ENCODE measurements at regions not wholly inside any gene's neighbourhood (a gene's known extent, or its start where the extent isn't known, plus 50 kb on each side); places are given as distances from the start of the nearest gene placed in this dataset.

GRCh38 chr12:90485560-90485959, 469.4 kb downstream of the CCER1 start:
- no peak overlapping the region for H3K4me3 ChIP-seq (ENCODE audit: low read depth, low read length)
- TF ChIP-seq CTCF (IDR thresholded peaks at IDR 0.05; ENCODE audit: insufficient read depth, low read depth, low read length, missing control alignments): no peak
- DNase-seq (ENCODE audit: low read depth): no peak

GRCh38 chr12:90484094-90484493, 470.9 kb downstream of the CCER1 start:
- TF ChIP-seq CTCF (IDR thresholded peaks at IDR 0.05; ENCODE audit: insufficient read depth, low read depth, low read length, missing control alignments): no peak
- H3K4me3 ChIP-seq (ENCODE audit: low read depth, low read length): no peak overlapping the region
- DNase-seq (ENCODE audit: low read depth): no peak

GRCh38 chr12:90481748-90482147, 473.2 kb downstream of the CCER1 start:
- no peak overlapping the region for H3K4me3 ChIP-seq (ENCODE audit: low read depth, low read length)
- TF ChIP-seq CTCF (IDR thresholded peaks at IDR 0.05; ENCODE audit: insufficient read depth, low read depth, low read length, missing control alignments): no peak
- DNase-seq (ENCODE audit: low read depth): no peak

- no peak overlapping the region for H3K4me3 ChIP-seq (ENCODE audit: low read depth, low read length)
- DNase-seq (ENCODE audit: low read depth): no peak
- TF ChIP-seq CTCF (IDR thresholded peaks at IDR 0.05; ENCODE audit: insufficient read depth, low read depth, low read length, missing control alignments): no peak
Measured at GRCh38 chr12:90479237-90479636, 475.7 kb downstream of the CCER1 start.

GRCh38 chr12:90473831-90474230, 481.1 kb downstream of the CCER1 start:
- DNase-seq (ENCODE audit: low read depth): no peak
- H3K4me3 ChIP-seq (ENCODE audit: low read depth, low read length): no peak overlapping the region
- no peak for TF ChIP-seq CTCF (IDR thresholded peaks at IDR 0.05; ENCODE audit: insufficient read depth, low read depth, low read length, missing control alignments)

- no peak for DNase-seq (ENCODE audit: low read depth)
- H3K4me3 ChIP-seq (ENCODE audit: low read depth, low read length): no peak overlapping the region
- no peak for TF ChIP-seq CTCF (IDR thresholded peaks at IDR 0.05; ENCODE audit: insufficient read depth, low read depth, low read length, missing control alignments)
Measured at GRCh38 chr12:90460681-90461080, 494.3 kb downstream of the CCER1 start.

- H3K4me3 ChIP-seq (ENCODE audit: low read depth, low read length): no peak overlapping the region
- DNase-seq (ENCODE audit: low read depth): no peak
- TF ChIP-seq CTCF (IDR thresholded peaks at IDR 0.05; ENCODE audit: insufficient read depth, low read depth, low read length, missing control alignments): no peak
Measured at GRCh38 chr12:90456248-90456647, 498.7 kb downstream of the CCER1 start.
